ENCODE measurements at regions not wholly inside any gene's neighbourhood (a gene's known extent, or its start where the extent isn't known, plus 50 kb on each side); places are given as distances from the start of the nearest gene placed in this dataset.

GRCh38 chr3:5425371-5425770 lies 237.9 kb downstream of the EDEM1 start:
- Histone ChIP-seq H3K9me3 (no peaks in the 10 kb centered on the region), H3K27ac (no peak overlapping the region), H3K4me3 (no peak overlapping the region), H3K4me1 (peaks cover 0 to 23% (median 2%) of the 10 kb centered on the region in 4 donors), H3K27me3 (no peaks in the 10 kb centered on the region), H3K36me3 (no peaks in the 10 kb centered on the region)
- TF ChIP-seq POLR2A (IDR thresholded peaks at IDR 0.05) (no peak), EP300 (IDR thresholded peaks at IDR 0.05) (no peak), CTCF (IDR thresholded peaks at IDR 0.05) (no peak)
- no peak for DNase-seq (ENCODE audit: low spot score in 2 of 2)
- WGBS, 2 donors = 90 to 91% methylated on average over 6 of the region's 6 CpGs

GRCh38 chr3:5426094-5426883 lies 238.8 kb downstream of the EDEM1 start:
- no peaks in the 10 kb centered on the region for H3K9me3 ChIP-seq
- WGBS, 2 donors = 35 to 40% methylated on average over 25 of the region's 25 CpGs
- TF ChIP-seq EP300 (IDR thresholded peaks at IDR 0.05) (peak in 1 of 2 donors; percentile 13), POLR2A (IDR thresholded peaks at IDR 0.05) (no peak), CTCF (IDR thresholded peaks at IDR 0.05) (peak; percentile 56 to 70 (median 64))
- no peak overlapping the region for H3K27ac ChIP-seq
- peak; percentile 75 to 91 for DNase-seq (ENCODE audit: low spot score in 2 of 2)
- no peak overlapping the region for H3K4me3 ChIP-seq
- no peaks in the 10 kb centered on the region for H3K27me3 ChIP-seq
- peaks cover 0 to 23% (median 2%) of the 10 kb centered on the region in 4 donors for H3K4me1 ChIP-seq
- no peaks in the 10 kb centered on the region for H3K36me3 ChIP-seq

GRCh38 chr3:5427021-5427420 lies 239.5 kb downstream of the EDEM1 start:
- Histone ChIP-seq H3K4me3 (no peak overlapping the region), H3K4me1 (peaks cover 0 to 23% (median 2%) of the 10 kb centered on the region in 4 donors), H3K9me3 (no peaks in the 10 kb centered on the region), H3K27me3 (no peaks in the 10 kb centered on the region), H3K27ac (no peak overlapping the region), H3K36me3 (no peaks in the 10 kb centered on the region)
- WGBS, 2 donors = 83 to 85% methylated on average over 6 of the region's 6 CpGs
- TF ChIP-seq POLR2A (IDR thresholded peaks at IDR 0.05) = no peak
- TF ChIP-seq CTCF (IDR thresholded peaks at IDR 0.05) = no peak
- DNase-seq (ENCODE audit: low spot score in 2 of 2) = no peak

GRCh38 chr3:5427938-5428337 lies 240.4 kb downstream of the EDEM1 start:
- Histone ChIP-seq H3K27ac (no peak overlapping the region), H3K4me3 (no peak overlapping the region), H3K27me3 (no peaks in the 10 kb centered on the region), H3K4me1 (peaks cover 0 to 16% (median 2%) of the 10 kb centered on the region in 4 donors), H3K9me3 (no peaks in the 10 kb centered on the region), H3K36me3 (no peaks in the 10 kb centered on the region)
- no peak for DNase-seq (ENCODE audit: low spot score in 2 of 2)
- TF ChIP-seq CTCF (IDR thresholded peaks at IDR 0.05) = no peak
- no peak for TF ChIP-seq EP300 (IDR thresholded peaks at IDR 0.05)
- TF ChIP-seq POLR2A (IDR thresholded peaks at IDR 0.05) = no peak
- WGBS, 2 donors = 86 to 89% methylated on average over 3 of the region's 3 CpGs

- Histone ChIP-seq H3K4me1 (peaks cover 0 to 7% (median 2%) of the 10 kb centered on the region in 4 donors), H3K27ac (no peak overlapping the region), H3K9me3 (no peaks in the 10 kb centered on the region), H3K27me3 (no peaks in the 10 kb centered on the region), H3K36me3 (no peaks in the 10 kb centered on the region), H3K4me3 (no peak overlapping the region)
- WGBS, 2 donors = 48 to 52% methylated on average over 10 of the region's 10 CpGs
- TF ChIP-seq POLR2A (IDR thresholded peaks at IDR 0.05) (no peak), CTCF (IDR thresholded peaks at IDR 0.05) (no peak), EP300 (IDR thresholded peaks at IDR 0.05) (no peak)
- DNase-seq (ENCODE audit: low spot score in 2 of 2) = no peak
Observed at GRCh38 chr3:5428607-5429516, 241.4 kb downstream of the EDEM1 start.
